Stimulated activated CD8-positive, alpha-beta memory T cell treated with anti-CD3 and anti-CD28 coated beads, Interleukin-15, amount 100 ng/mL, for 24 hours (primary cell): ENCODE measurements at regions not wholly inside any gene's neighbourhood (a gene's known extent, or its start where the extent isn't known, plus 50 kb on each side); places are given as distances from the start of the nearest gene placed in this dataset.
"Not testable (repeated sequence)": the region's sequence is repeated elsewhere in the genome, so short reads cannot be mapped to it uniquely, and the experiment has no call there.

Experiments
- DNase-seq: peaks from one replicate; pipeline ENCODE4 v3.0.0-alpha.2; 2020; ENCODE audit warnings: low read depth

DNA sequence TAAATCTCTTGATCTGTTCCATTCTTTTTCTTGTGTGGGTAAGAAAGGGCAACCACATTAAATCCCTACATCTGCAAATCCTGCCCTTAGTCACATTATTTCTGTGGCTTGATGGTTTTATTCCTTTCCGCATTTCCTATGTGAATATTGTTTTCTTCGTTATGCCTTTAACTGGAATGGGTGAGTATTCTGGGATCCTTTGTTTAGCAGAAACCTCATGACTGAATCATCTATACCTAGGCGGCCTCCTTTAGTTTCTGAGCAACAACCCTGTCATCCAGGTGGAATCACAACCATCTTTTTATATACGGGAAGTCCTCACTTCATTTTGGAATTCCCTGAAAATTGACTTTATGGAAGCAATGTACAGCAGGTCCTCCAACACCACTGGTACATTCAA lies 409.5 kb downstream of the DIRAS2 start:
- not testable (repeated sequence) for DNase-seq

DNA sequence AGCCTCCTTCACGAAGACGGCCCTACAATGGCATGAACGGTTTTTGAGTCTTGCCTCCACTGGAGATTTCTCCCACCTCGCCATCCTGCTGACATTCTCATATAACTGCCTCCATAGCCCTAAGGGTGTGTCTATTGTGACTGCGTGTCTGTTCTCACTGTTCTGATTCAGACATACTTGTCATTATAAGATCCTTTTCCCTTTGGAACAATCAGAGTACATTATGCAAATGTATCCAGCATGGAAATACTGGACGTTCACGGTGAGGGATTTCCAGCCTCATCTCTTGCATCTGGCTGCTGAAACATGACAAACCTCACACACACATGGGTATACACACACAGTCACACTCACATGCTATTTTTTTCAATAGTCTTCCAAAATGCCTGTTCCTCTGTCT lies 402.1 kb downstream of the DIRAS2 start:
- DNase-seq: no peak

DNA sequence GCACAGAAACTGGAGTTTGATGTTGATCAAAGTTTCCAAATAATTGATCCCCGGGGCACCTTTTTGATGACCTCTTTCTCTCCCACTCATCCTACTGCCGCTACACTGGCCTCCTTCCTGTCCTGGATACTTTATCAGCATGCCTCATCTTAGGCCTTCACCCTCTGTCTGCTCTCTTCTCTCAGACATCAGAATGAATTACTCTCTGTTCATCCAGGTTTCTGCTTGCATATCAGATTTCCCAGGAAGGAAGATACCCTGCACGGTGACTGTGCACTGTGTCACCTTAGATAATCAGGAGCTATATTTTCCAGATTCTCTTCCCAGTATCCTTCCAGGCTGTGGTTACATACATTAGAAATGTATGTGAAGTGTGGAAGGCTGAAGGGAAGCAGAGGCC lies 397.0 kb downstream of the DIRAS2 start:
- DNase-seq: no peak

DNA sequence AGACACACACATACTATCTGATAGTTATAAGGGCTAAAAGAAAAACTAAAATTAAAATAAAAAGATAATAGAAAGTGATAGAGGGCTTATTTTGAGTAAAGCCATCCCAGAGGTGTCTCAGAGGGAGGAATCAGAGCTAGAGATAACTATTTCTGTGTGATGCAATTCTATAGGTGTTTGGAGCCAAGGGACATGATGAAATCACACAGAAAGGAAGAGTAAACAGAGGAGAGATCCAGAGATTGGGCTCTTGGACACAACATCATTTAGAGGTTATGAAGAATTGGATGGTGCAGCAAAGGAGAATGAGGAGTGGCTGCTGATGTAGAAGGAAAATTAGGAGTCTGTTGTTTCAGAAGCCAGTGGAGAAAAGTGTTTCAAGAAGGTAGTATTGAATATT lies 393.5 kb downstream of the DIRAS2 start:
- no peak for DNase-seq

DNA sequence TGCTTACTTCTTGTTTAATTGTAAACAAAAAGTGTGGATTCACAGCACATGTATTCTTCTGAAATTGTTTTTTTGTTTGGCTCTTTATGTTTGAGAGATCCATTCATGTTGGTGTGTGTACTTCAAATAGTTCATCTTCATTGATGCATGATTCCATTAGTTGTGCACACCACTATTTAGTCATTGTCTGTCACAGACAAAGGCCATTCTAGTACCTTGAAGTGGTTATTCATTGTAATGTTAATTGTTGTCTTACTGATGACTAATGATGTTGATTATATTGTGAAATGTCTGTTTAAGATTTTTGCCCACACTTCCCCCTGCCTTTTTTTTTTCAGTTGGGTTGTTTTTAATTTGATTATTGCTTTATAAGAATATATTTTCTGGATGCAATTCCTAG lies 391.3 kb downstream of the DIRAS2 start:
- DNase-seq: no peak

DNA sequence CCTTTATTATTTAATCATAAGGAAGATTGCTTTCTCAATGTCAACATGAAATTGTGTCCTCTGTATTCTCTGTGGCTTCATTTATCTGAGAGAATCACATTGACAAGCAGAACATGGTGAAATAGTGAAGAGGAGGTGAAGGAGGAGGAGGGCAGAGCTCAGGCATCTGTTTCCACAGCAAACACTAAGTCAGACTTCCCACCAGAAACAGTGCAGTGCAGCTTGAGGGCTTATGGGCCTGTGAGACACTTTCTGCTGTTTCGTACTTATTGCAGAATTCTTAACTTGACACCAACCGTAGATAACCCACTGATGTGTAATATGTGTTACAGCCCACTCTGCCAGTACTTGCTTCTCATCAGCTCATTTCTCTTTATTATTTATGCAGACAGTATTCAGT lies 386.3 kb downstream of the DIRAS2 start:
- no peak for DNase-seq

DNA sequence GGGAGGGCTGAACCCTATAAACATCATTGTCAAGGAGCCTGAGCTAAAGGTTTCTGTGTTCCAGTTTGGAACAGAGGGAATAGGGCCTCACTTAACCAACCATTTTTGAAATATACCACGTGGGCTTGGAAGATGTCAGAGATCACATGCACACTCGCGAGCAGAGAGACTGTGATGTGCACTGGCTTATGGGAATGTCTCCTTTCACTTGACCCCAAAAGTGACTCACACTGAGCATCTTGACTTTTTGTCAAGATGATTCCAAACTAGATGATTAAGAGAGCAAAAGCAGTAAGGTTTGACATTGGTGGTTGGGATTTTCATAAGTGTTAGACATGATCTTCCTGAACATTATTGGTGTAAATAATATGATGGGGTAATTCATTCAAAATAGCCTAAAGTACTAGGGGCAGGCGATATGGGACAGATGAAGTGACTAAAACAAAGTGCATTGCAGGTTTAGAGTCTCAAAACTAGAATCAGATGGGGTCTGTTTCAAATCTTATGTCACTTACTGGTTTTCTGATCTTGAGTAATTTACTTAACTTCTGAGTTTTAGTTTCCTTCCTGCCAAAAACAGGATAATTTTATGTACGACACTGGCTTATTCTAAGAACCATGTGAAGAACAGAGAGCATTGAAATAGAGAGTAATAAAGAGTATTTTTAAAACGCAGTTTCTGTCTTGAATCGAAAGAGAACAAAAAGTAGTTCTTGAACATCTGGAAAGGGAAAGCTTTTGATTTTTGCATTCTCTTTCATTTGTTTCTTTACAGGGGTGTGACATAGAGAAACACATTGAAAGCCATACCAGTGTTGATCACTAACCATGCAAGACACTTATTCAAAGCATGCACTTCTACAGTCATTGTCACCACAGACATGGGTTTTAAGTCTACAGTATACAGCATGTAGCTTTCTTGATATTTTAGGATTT lies 383.0 kb downstream of the DIRAS2 start:
- no peak for DNase-seq

DNA sequence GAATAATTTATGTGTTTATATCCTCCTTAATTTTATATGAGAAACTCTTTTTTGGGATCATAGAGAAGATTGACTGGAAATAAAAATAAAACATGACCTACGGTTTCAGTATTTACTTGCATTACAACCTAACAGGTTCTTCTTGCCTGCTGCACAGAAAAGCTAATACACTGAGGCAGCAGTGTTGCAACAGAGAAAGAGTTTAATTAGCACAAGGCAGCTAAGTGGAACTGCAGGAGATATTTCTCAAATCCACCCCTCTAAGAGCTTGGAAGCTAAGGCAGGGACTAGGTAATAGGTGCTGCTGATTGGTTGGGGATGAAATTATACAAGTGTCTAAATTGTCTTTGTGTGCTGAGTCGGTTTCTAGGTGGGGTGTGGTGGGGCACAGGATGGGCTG lies 380.9 kb downstream of the DIRAS2 start:
- DNase-seq: no peak

DNA sequence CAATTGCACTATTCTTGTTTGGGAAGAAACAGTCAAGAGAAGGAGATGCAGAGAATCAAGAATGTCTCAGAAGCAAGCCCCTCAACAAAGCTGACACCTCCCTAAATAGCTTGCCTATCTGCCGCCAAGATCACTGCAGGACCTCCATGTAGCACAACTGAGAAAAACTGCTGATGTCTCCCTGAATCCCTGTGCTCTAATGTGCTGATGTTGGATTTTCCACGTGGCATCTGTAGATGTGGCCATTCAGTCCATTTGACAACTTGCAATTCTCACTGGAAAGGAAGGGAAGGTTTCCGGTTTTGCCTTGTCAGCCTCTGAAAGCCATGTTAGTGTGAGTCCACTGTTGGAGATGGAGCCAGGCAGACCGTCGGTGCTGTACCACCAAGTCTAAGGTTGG lies 374.0 kb downstream of the DIRAS2 start:
- DNase-seq: no peak

DNA sequence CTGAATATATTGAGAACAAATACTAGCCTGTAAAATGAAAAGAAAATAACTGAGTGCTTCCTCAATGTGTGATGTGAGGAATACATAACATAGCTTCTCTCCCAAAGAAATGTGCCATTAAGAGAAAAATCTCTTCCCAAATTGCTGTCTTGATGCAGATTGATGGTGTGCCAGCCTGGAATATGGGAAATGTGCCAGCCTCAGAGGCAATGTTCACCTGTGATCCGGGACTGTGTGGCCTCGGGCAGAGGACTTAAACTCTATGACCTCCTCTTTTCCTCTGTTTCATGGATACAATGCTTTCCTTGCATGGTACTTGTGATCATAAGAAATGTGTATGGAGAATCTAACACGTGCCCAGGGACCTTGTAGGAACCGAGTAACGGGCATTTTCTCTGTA lies 370.9 kb downstream of the DIRAS2 start:
- DNase-seq: no peak

DNA sequence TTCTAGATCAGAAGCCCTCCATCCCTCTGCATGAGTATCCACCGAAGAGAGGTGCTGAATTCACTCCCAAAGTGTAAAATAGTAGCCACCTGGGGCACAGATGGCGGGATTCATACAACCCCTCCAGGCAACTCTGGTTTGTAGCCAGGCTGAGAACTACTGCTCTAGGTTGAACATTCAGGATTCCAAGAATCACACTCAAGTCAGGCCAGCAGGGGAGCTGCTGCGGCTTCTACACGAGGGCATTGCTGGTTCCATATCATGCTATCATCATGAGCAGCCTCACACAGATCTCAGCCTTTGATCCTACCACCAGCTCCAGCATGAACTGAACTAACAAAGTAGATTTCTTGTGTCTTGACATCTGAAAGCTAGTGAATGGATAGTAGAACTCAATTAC lies 367.9 kb downstream of the DIRAS2 start:
- DNase-seq: no peak

DNA sequence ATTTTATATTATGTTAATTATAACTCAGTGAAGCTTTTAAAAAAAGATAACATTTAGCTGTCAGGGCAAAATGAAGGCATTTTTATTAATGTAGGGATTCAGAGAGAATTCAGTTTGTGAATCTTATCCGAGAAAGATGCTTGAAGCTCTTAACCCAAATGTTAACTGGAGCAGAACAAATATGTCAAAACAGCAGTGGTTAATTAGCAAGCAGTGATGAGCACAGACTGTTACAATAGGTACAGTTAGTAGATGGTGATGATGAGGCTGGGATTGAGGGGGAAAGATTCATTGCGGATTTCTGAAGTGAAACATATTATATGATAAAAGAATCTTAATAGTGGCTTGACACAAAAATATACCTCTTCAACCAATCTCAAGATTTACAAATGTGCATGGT lies 356.7 kb downstream of the DIRAS2 start:
- DNase-seq: no peak

DNA sequence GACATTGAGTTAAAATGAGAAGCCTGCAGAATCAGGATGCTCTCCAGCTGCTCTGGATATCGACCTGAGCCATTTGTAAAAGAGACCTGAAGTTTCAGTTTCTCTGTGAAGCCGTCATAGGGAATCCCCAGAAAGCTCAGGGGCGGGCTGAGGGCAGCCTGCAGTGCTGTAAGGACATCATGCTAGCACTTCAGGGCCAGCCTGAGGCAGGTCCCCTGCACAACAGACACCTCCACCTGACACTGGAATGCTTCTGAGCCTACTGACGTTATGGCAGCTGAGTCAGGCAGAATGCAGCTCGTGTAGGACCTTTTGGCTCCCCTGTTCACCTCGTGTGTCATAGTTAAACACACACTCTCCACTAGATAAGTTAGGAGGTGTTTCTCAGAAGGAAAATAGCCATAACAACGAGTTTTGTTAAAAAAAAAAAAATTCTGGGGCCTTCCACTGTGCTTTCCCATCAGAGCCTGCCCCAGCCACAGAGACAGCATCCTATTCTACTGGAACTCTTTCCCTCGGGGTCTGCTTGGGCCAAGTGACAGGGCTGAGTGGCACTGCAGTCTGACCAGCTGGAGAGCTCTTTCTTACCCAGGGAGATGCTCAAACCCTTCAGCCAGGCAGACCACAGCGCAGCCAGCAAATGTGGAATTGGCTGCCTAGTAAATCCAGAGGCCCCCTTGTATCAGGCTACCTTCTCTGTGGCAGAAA lies 354.9 kb downstream of the DIRAS2 start:
- DNase-seq: no peak

DNA sequence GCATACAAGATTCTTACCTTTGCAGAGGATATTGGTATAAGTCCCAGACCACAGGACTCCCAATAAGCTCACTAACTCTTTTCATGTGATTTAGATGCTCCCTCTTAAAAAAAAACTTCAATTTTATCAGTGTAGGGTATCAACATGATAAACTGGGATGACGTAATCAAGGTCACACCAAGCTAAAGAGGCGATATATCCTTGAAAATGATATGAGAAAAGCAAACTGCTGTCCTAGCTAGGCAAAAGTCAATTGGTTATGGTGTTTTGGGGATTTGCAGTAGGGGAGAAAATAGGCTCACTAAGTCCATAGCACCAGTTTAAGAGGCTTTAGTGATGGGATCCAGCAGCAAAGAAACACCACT lies 354.4 kb downstream of the DIRAS2 start:
- DNase-seq: no peak

DNA sequence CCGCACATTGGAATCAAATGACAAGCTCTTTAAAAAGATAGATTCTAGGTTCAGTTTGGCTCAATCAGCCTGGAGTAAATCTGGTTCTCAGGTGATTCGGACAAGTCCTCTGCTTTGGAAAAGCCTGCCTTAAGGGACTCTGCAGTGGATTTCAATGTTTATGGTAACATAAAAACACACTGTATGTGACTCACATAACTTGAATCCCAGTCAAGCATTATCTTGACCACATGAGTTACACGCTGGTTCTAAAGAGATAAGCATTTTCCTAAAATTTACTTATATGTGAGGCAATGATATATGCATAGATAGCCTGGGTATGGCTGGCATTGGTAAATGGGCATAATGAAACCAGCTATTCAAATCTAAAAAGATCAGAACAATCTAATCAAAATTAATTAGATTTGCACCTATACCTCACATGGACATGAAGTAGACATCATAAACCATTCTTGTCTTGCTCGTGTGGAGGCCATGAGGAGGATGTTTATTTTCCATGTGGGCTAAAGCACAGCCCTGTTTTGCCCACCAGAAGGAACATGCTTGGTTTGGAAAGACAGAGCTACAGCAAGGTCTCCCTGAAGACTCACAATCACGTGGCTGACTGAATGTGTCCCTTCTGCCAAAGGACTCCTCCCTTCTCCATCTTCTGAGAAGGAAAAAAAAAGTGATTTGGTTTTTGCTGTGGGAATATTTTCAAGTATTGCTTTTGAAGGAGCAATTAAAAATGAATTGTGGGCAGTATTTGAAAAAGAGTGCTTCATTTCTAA lies 351.7 kb downstream of the DIRAS2 start:
- DNase-seq: no peak

DNA sequence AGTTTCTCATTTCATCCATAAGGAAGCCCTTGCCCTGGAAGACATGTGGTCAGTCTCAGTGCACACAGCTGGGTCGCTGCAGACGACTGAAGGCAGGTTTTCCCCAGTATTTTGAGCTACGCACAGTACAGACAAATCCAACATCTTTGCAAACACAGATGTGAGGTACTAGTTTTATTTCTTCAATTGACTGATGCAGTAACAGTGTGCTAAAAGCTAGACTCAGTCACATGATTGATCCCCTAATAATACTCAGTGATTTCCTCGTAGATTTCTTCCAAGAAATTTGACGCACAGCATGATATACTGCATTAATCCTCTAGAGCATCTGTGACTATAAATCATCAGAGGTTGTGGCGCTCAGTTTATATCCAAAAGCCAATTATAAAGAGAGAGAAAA lies 346.1 kb downstream of the DIRAS2 start:
- DNase-seq: no peak

DNA sequence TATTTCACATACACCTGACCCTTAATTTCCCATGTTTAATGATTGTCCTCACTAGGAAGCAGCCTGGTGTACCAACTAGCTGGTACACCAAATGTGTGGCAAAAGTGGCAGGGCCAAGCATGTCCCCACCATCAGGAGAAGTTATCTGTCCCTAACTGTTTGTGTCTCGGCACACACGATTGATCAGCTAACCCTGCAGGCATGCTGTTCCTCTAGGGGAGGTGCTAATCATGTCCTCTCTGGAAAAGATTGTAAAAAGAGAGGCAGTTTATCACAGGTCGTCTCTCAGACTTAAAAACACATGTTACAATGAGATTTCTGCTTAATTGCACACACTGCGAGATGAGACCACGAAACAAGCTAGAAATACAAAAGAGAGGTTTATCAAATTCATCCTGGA lies 342.7 kb downstream of the DIRAS2 start:
- no peak for DNase-seq

DNA sequence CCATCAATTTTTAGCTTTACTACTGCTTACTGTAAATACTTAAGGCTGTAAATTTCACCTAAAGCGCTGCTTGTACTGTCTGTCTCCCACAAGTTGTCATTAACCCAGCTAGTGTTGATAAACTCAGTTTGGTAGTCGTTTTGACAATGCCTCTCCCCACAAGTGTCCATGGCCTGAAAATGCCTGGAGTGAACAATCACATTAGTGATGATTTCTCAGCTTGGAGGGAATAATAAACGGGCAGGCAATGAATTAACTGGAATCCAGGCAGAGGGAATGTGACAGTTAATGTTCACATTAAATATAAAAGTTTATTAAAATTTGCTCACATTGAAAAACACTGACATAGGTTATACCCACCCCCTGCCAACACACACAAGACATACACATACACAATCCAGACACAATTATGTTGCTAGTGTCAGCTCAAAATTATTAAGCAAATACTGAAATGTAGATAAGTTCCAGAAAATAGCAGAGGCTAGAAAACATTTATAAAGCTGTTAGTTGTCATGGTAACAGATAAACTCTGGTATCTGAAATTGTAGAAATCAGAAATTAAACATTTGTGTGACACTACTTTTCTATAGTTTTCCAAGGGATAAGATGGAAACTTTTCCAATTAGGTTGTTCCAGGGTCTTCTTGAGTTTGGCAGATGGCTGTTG lies 341.9 kb downstream of the DIRAS2 start:
- no peak for DNase-seq

DNA sequence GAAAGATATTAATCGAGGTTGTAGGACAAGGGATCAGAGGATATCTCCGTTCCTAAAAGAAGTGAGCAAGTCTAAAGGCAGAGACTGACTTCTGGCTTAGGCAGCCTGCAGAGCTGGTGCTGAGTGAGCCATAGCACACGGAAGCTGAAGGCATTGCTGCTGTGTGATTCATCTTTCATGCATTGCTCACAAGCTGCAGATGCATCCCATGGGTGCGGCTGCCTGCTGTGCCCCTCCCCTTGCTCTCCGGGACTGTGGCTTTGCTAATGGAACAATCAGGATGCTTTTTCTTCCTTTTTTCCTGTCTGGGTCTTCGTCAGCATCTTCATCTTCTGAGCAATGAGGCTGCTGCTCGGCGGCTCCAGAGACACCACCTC lies 341.4 kb downstream of the DIRAS2 start:
- DNase-seq: no peak

DNA sequence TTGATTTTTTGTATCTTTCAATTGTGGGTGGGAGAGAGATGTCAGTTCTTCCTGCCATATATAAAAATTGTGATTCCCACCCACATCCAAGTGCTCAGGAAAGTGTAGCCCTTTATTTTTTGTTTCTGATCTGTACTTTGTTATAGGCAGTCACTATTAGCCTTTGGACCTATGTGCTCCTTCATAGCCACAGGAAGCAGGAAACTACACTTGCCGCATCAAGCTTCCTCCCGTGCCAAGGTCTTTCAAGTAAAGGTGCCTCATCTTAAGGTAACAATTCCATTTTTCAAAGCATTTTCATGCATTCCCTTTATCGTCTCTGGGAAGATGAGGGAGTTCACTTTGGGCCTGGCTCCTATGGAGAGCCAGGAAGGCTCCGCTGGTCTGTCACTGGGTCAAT lies 339.0 kb downstream of the DIRAS2 start:
- no peak for DNase-seq

DNA sequence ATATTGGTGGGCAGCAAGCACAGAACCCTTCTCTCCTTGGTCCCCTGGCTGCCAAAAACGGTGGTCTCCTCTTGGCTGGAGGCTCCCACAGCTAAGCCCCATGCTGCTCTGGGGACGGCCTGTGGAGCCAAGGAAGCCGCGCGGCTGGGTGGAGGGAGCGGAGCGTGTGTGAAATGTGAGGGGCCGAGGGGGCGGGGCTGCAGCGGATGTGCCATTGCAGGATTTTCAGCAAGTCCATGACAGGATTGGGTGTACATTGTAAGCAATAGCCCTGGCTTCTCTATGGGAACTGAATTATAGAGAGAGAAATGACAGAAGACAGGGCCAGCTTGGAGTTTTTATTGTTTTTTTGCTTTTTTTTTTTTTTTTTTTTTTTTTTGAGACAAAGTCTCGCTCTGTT lies 336.5 kb downstream of the DIRAS2 start:
- DNase-seq: no peak

DNA sequence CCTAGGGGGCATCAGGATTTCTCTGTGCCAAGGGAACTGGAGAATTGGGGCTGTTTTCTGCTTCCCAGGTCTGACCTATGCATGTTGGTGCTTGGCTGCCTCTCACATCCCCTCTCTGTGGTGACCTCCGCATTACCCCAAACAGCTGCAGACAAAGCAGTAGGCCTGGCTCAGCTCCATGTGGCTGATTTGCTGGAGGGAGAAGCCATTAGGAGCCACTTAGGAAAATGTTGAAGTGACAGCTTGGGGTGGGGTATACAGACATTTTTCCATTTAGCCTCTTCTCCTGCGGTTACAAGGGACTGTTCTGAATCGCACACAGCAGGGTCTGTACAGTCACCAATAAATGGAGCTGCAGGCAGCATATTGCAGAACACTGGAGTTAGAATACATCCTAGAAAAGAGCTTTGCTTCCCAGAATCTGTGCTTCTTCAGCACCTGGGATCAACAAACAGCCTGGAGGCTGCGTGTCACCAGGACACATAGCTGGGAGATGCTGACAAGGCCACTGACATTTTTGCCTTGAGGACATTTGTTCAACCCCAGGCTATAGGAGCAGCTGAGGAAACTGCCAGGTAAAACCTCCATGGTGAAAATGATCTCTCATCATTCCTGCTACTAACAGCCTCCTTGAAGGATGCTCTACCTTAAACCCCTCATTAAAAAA lies 335.3 kb downstream of the DIRAS2 start:
- DNase-seq: no peak
